Heart left ventricle (tissue), 13 donors: ENCODE measurements at regions not wholly inside any gene's neighbourhood (a gene's known extent, or its start where the extent isn't known, plus 50 kb on each side); places are given as distances from the start of the nearest gene placed in this dataset.

Experiments
- CTCF ChIP-seq, 12 donors: fragments of 200-600 bp; sonication (generic) in 4 of 12; IDR thresholded peaks; one replicate each; pipeline versions ENCODE4 v1.5.0 to v1.8.0; 2018 to 2022; ENCODE audit warnings: antibody characterized with exemption in 12 of 12, mild to moderate bottlenecking in 5 of 12
- POLR2A ChIP-seq, 2 donors: fragments of 450-650 bp; IDR thresholded peaks; one replicate each; pipeline ENCODE4 v1.6.1; 2017; ENCODE audit warnings: antibody characterized with exemption in 2 of 2, mild to moderate bottlenecking in 2 of 2, moderate library complexity in 2 of 2
- donor health status: ischemic (EF 13 %, LVEDD 7.1; RV severe dilation, severe dysfunction).
- donor health status: DM: no; HTN: yes; CAD: no.
- donor health status: DM: no; HTN: no; CAD: no.
- donor health status: ischemic (EF 25% LVEDD 6.9; RV normal size, moderate dysfunction).
- donor health status: ischemic (EF 25% LVEDD 5.7; RV mildly dilated, moderate dysfunction).
- donor health status: ischemic (EF 35%, LVEDD 5.7; RV mildly dilated, moderate dysfunction).
- donor health status: nonischemic (EF 11% LVEDD 7.7; RV severe dilation, severe dysfunction).
- donor health status: DM: yes; HTN: yes; CAD: no.
- donor health status: PGD.
- donor health status: ischemic (EF 29% LVEDD 5.4; RV normal size, mild dysfunction).
- donor health status: nonischemic (EF 23%, LVEDD 6.1; RV moderate dilation, normal function).

- no peak for TF ChIP-seq CTCF (IDR thresholded peaks at IDR 0.05)
- no peak for TF ChIP-seq POLR2A (IDR thresholded peaks at IDR 0.05)
Measured at GRCh38 chr2:121151311-121152109, 133.5 kb downstream of the TFCP2L1 start.
